ENCODE measurements at regions not wholly inside any gene's neighbourhood (a gene's known extent, or its start where the extent isn't known, plus 50 kb on each side); places are given as distances from the start of the nearest gene placed in this dataset.

DNA sequence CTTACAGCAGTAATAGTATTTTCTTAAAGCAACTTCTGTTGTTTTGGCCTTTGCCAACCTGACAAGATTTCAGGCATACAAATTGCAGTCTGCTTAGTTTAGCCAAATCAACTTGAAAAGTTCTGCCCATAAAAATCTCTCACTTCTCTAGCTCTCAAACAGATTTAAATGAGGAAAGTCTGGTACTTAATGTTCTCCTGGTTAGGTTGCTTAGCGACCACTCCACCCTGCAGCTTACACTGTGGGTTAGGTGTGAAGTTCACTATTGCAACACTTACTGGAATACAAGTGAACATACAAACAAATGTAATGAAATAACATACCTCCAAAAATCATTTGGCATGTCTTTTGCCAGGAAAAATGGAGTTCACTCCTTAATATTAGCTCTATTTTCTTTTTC, 178.7 kb upstream of the PCDH9 start:
- Histone ChIP-seq H3K79me2 (ENCODE audit: control insufficient read depth, insufficient read depth, low read length) (no peaks in the 10 kb centered on the region), H2AFZ (ENCODE audit: control insufficient read depth, low read length) (no peak overlapping the region), H4K20me1 (ENCODE audit: control insufficient read depth, extremely low read depth, insufficient read depth, low read length) (no peaks in the 10 kb centered on the region), H3K27ac (ENCODE audit: control insufficient read depth, insufficient read depth, low read length) (no peak overlapping the region), H3K4me2 (ENCODE audit: control insufficient read depth, extremely low read depth, insufficient read depth, low read depth, low read length) (no peak overlapping the region), H3K9ac (ENCODE audit: control insufficient read depth, extremely low read depth, insufficient read depth, low read length) (no peak overlapping the region), H3K9me3 (ENCODE audit: control insufficient read depth, low read depth, low read length) (no peaks in the 10 kb centered on the region), H3K9me1 (ENCODE audit: control insufficient read depth, extremely low read depth, insufficient read depth, low read length) (no peaks in the 10 kb centered on the region), H3K4me1 (ENCODE audit: control insufficient read depth, extremely low read depth, insufficient read depth, low read length) (no peaks in the 10 kb centered on the region), H3K36me3 (ENCODE audit: control insufficient read depth in 2 of 2, extremely low read depth in 1 of 2, insufficient read depth in 2 of 2, low read length in 2 of 2) (no peaks in the 10 kb centered on the region), H3K27me3 (ENCODE audit: control insufficient read depth, extremely low read depth, insufficient read depth, low read length) (no peaks in the 10 kb centered on the region), H3K4me3 (ENCODE audit: control insufficient read depth in 2 of 3, extremely low read depth in 1 of 3, insufficient read depth in 2 of 3, low read depth in 1 of 3, low read length in 3 of 3) (no peak overlapping the region)
- FAIRE-seq = no peak
- TF ChIP-seq, protein P1, sequence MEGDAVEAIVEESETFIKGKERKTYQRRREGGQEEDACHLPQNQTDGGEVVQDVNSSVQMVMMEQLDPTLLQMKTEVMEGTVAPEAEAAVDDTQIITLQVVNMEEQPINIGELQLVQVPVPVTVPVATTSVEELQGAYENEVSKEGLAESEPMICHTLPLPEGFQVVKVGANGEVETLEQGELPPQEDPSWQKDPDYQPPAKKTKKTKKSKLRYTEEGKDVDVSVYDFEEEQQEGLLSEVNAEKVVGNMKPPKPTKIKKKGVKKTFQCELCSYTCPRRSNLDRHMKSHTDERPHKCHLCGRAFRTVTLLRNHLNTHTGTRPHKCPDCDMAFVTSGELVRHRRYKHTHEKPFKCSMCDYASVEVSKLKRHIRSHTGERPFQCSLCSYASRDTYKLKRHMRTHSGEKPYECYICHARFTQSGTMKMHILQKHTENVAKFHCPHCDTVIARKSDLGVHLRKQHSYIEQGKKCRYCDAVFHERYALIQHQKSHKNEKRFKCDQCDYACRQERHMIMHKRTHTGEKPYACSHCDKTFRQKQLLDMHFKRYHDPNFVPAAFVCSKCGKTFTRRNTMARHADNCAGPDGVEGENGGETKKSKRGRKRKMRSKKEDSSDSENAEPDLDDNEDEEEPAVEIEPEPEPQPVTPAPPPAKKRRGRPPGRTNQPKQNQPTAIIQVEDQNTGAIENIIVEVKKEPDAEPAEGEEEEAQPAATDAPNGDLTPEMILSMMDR (optimal IDR thresholded peaks at IDR 0.05 in 1 of 3, IDR thresholded peaks at IDR 0.05 in 1 of 3, conservative IDR thresholded peaks at IDR 0.05 in 1 of 3; ENCODE audit: extremely low read depth in 1 of 3, insufficient read depth in 2 of 3, low read length in 3 of 3) = no peak
- no peak for TF ChIP-seq EZH2 (IDR thresholded peaks at IDR 0.05; ENCODE audit: low read length)
- no peak for DNase-seq (ENCODE audit: low read depth, low spot score)
- dilution Hi-C loops (cut with MboI; ENCODE audit: extremely low pct_ligation_motif_present, low sequenced_read_pairs) = no loop called here

GRCh38 chr13:67402546-67402945, 172.4 kb upstream of the PCDH9 start:
- DNase-seq (ENCODE audit: low read depth, low spot score) (no peak), FAIRE-seq (no peak)
- Histone ChIP-seq H3K4me2 (ENCODE audit: control insufficient read depth, extremely low read depth, insufficient read depth, low read depth, low read length) (no peak overlapping the region), H3K36me3 (ENCODE audit: control insufficient read depth in 2 of 2, extremely low read depth in 1 of 2, insufficient read depth in 2 of 2, low read length in 2 of 2) (no peaks in the 10 kb centered on the region), H3K9me1 (ENCODE audit: control insufficient read depth, extremely low read depth, insufficient read depth, low read length) (no peaks in the 10 kb centered on the region), H3K27me3 (ENCODE audit: control insufficient read depth, extremely low read depth, insufficient read depth, low read length) (no peaks in the 10 kb centered on the region), H2AFZ (ENCODE audit: control insufficient read depth, low read length) (no peak overlapping the region), H3K27ac (ENCODE audit: control insufficient read depth, insufficient read depth, low read length) (no peak overlapping the region), H3K9me3 (ENCODE audit: control insufficient read depth, low read depth, low read length) (no peaks in the 10 kb centered on the region), H4K20me1 (ENCODE audit: control insufficient read depth, extremely low read depth, insufficient read depth, low read length) (no peaks in the 10 kb centered on the region), H3K4me1 (ENCODE audit: control insufficient read depth, extremely low read depth, insufficient read depth, low read length) (no peaks in the 10 kb centered on the region), H3K4me3 (ENCODE audit: control insufficient read depth in 2 of 3, extremely low read depth in 1 of 3, insufficient read depth in 2 of 3, low read depth in 1 of 3, low read length in 3 of 3) (no peak overlapping the region), H3K79me2 (ENCODE audit: control insufficient read depth, insufficient read depth, low read length) (no peaks in the 10 kb centered on the region), H3K9ac (ENCODE audit: control insufficient read depth, extremely low read depth, insufficient read depth, low read length) (no peak overlapping the region)
- TF ChIP-seq, protein P1 (optimal IDR thresholded peaks at IDR 0.05 in 1 of 3, IDR thresholded peaks at IDR 0.05 in 1 of 3, conservative IDR thresholded peaks at IDR 0.05 in 1 of 3; ENCODE audit: extremely low read depth in 1 of 3, insufficient read depth in 2 of 3, low read length in 3 of 3) = no peak
- TF ChIP-seq EZH2 (IDR thresholded peaks at IDR 0.05; ENCODE audit: low read length) = no peak
- dilution Hi-C loops (cut with MboI; ENCODE audit: extremely low pct_ligation_motif_present, low sequenced_read_pairs) = no loop called here

All from keratinocyte (primary cell).